KOPT-K1 (cell line): ENCODE measurements at regions not wholly inside any gene's neighbourhood (a gene's known extent, or its start where the extent isn't known, plus 50 kb on each side); places are given as distances from the start of the nearest gene placed in this dataset.
"Not testable (repeated sequence)": the region's sequence is repeated elsewhere in the genome, so short reads cannot be mapped to it uniquely, and the experiment has no call there.

Experiments
- H3K27ac ChIP-seq: fragments of 200-600 bp; sonication (generic); 2 replicates; pipeline ENCODE4 v1.5.1; 2016; ENCODE audit warnings: antibody characterized with exemption, mild to moderate bottlenecking, low read depth, low read length; ENCODE audit not compliant: poor library complexity, severe bottlenecking
- H3K36me3 ChIP-seq: fragments of 200-600 bp; sonication (generic); 2 replicates; pipeline ENCODE4 v1.5.1; 2017; ENCODE audit warnings: antibody characterized with exemption, mild to moderate bottlenecking, low read length, moderate library complexity; ENCODE audit not compliant: insufficient read depth
- H3K9me3 ChIP-seq: fragments of 200-600 bp; sonication (generic); 2 replicates; pipeline ENCODE4 v1.5.1; 2017; ENCODE audit warnings: antibody characterized with exemption, low read length, mild to moderate bottlenecking; ENCODE audit not compliant: insufficient read depth, poor library complexity, severe bottlenecking

DNA sequence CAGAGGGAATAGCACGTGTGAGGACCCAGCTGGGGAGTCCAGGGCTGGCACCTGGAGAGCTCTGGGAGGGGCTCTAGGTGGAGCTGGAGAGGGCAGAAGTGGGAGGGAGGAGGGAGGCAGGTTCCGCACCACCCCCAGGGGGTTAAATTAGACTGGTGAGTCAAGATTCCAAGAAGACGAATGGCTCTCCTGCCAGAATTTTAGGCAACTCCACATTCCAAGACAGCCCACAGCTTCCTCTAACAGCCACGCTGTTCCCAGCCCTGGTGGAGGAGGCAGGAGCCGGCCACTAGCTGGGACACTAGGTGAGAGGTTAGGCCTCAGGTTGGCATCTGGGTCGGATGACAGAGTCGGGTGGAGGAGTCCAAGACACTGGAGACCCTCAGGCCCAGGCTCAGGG lies 60.2 kb downstream of the TFAP2C start:
- no peaks in the 10 kb centered on the region for H3K9me3 ChIP-seq
- H3K36me3 ChIP-seq: no peaks in the 10 kb centered on the region
- peak overlapping the region; percentile 13 for H3K27ac ChIP-seq

DNA sequence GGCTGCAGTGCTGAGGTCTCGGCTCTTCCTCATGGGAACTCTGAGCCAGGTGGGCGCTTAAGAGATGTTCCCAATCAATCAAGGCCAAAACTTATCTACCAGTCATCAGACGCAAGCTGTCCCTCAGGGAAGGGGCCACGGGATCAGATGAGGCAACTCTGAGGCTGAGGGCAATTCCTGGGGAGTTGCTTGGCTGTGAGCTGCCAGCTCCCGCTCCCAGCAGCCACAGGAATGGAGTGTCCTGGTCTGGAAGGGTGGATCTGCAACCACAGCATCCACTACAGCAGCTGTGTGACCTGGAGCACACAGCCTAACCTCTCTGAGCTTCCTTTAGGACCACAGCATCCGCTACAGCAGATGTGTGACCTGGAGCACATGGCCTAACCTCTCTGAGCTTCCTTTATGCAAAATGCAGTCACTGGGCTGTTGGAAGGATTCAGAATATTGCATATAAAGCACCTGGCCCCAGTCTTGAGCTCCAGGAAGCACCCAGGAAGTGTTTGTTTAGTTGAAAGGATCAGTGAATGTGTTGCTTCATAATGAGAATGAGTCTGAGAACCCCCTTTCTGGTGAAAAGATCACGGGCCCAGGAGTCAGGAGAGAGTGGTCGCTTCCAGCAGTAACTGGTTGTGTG lies 60.9 kb downstream of the TFAP2C start:
- Histone ChIP-seq H3K27ac (peak overlapping the region; percentile 13), H3K9me3 (no peaks in the 10 kb centered on the region), H3K36me3 (no peaks in the 10 kb centered on the region)

DNA sequence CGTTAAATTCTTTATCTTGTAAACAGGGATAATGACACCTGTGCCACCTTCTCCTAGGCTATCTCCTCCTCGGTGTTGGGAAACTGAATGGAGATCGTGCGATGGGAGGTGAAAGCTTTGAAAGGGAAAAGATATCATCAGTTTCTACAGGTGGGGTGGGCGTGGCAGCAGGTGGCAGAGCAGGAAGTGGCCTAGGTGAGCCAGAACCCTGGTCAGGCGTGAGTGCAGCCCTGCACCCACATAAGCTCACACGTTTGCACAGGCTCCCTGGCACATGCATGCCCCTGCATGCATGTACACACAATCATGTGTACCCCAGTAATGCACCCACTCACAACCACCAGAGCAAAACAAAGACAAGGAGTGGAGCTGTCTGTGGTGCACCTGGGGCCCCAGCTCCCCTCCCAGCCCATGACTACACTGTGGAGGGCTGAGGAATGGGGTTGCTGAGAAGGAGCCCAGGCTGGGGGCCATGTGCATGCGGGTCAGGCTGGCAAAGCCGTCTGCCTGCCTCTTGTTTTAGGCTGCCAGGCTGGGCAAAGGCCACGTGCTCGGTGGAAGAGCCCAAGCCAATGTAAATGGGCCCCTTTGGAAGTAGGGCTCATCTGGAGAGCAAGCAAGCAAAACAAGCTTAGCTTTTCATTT lies 61.5 kb downstream of the TFAP2C start:
- Histone ChIP-seq H3K36me3 (no peaks in the 10 kb centered on the region), H3K27ac (peak overlapping the region; percentile 13), H3K9me3 (no peaks in the 10 kb centered on the region)

DNA sequence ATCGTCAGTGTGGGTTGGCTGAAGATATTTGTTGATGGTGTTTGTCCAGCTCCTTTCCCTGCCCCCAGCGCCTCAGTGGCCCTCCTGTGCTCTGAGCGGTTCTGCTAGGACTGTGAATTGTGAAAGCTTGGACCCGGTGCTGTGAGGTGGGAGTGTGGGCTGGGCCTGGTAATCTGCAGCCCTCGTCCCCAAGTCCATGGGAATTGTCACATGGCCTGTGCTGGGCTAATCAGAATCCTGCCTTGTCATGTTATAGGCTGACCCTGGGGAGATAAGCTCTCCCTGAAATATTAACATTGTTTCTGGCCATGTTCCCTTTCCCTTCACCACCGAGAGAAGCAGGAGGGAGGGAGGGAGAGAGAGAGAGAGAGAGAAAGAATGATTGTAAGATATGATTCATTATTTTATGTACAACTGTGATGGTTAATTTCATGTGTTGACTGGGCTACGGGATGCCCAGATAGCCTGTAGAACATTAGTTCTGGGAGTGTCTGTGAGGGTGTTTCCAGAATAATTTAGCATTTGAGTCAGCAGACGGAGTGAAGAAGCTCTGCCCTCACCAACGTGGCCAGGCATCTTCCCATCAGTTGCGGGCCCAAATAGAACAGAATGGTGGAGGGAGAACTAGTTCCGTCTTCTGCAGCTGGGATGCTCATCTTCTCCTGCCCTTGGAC lies 62.4 kb downstream of the TFAP2C start:
- Histone ChIP-seq H3K27ac (no peak overlapping the region), H3K36me3 (no peaks in the 10 kb centered on the region)

DNA sequence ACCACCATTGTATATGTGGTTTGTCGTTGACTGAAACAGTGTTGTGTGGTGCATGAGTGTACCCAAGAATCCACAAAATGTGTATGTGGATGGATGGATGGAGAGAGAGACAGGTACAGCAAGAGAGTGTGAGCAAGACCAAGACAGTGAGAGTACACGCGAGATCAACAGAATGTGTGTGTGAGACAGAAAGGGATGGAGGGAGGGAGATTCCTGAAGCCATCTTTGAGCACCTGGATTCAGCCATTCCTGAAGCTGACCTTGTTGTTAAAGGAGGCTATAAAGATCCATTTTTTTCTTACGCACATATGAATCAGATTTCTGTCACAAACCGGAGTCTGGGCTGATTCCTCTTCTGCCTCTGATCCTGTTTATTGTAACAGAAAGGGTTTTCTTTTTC lies 64.1 kb downstream of the TFAP2C start:
- no peaks in the 10 kb centered on the region for H3K36me3 ChIP-seq
- H3K27ac ChIP-seq: no peak overlapping the region
- no peaks in the 10 kb centered on the region for H3K9me3 ChIP-seq

More for the DNA sequence above, 62.4 kb downstream of the TFAP2C start:
- H3K9me3 ChIP-seq: no peaks in the 10 kb centered on the region

DNA sequence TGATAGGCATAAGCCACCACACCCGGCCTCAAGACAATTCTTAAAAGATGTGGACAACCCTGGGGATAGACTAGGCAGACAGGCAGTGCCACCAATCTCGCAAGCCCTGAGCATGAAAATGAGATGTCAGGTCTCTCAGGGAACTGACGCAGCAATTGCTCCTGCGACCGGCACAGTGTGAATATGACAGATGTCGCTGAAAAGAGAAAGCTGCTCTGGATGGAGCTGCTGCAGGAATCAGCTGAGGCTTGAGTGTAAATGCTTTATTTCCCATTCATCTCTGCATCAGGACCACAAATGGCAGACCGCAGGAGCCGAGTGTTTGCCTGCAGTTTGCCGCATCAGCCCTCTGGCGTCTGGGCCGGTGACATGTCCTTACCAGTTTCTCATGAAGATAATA lies 68.4 kb downstream of the TFAP2C start:
- Histone ChIP-seq H3K9me3 (no peaks in the 10 kb centered on the region), H3K27ac (no peak overlapping the region), H3K36me3 (no peaks in the 10 kb centered on the region)

DNA sequence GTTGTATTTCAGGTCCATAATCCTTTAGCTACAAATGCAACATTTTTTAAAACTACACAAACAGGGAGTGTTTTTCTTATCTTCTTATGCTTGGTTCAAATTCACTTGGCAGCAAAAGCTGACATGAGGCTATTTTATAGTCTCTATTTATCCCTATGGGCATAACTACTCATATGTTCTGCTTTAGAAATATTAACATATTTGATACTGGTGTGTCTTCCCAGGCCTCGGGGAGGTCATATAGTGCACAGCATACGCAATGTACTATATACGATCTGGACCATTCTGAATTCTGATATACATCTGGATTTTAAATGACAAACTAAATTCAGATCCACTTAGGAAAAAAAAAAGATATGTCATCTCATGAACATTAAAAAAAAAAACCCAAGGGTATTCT lies 69.2 kb downstream of the TFAP2C start:
- Histone ChIP-seq H3K27ac (no peak overlapping the region), H3K9me3 (no peaks in the 10 kb centered on the region), H3K36me3 (no peaks in the 10 kb centered on the region)

DNA sequence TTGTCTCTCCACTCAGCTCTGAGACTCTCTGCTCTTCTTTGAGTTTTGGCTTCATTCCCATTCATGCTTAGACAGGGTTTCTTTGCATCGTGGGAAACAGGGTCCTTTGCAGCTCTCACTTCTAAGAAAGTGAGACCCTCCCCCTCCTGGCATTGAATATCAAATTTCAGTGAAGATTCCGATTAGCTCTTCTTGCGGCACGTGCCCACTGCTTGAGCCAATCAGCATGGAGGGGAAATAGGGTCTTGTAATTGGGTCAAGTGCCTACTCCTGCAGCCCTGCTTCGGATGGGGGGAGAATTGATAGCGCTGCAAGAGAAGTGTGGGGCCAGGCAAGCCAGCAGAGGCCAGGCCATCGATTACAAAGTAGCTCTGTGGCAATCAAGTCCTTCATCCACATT lies 69.6 kb downstream of the TFAP2C start:
- Histone ChIP-seq H3K9me3 (no peaks in the 10 kb centered on the region), H3K27ac (no peak overlapping the region), H3K36me3 (no peaks in the 10 kb centered on the region)

DNA sequence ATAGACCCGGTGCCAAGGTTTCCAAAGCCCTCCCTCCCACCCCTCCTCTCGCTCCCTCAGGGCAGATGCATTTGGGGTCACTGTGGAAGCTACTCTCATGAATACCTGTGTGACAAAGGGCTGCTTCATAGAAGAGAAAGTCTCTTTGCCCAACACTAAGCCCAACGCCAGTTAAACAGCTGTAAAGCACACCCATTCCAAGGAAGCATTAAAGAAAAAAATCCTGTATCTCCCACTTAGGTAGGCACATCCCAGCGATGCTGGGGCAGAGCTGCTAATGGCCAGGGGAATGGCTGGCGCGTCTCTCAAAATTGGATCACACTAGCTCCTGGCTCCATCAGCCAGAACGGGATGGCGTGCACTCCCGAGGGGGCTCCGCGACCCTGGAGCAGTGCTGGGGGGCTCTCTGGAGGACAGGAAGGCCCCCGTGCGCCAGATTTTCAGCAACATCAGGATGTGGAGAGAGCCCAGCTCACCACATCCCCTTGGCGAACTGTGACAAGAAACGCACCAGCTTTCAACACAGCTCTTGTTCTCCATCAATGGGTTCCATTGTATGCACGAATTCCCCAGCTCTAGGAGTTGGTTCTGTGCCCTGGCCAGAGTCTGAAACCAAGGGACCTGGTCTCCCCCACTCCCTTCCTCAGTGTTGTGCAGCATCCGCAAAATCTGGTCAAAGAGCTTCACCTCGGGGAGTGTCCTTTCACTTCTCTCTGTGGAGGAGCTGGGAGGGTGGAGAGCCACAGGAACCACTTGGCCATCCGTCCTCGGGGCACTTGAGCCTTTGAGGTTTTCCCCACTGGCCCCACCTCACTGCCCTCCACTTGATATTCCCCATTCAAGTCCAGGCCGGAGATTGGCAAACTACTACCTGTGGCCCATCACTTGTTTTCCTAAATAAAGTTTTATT lies 74.1 kb downstream of the TFAP2C start:
- H3K9me3 ChIP-seq: no peaks in the 10 kb centered on the region
- no peaks in the 10 kb centered on the region for H3K36me3 ChIP-seq
- H3K27ac ChIP-seq: no peak overlapping the region

DNA sequence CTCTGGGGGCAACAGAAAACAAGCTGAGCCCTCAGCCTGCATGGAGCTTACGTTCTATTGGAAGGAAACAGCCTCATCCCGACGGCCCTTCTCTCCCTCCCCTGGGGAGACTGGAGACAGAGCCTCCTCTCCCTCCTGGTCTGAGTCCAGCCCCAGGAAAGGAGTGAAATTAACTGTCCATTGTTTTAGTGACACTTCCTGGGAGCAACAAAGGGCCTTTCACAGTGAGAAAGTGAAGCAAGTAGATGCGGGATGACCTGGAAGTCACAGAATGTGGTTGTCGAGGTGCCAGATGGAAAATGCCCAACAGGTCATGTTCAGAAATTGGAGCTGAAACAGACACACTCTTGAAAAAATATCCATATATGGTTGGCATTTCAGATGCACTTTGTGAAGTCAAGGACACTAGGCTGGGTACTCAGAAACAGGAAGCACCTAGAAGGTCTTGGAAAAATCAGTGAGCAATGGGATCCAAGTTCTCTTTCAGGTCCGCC lies 77.8 kb downstream of the TFAP2C start:
- no peaks in the 10 kb centered on the region for H3K36me3 ChIP-seq
- H3K27ac ChIP-seq: no peak overlapping the region
- no peaks in the 10 kb centered on the region for H3K9me3 ChIP-seq

DNA sequence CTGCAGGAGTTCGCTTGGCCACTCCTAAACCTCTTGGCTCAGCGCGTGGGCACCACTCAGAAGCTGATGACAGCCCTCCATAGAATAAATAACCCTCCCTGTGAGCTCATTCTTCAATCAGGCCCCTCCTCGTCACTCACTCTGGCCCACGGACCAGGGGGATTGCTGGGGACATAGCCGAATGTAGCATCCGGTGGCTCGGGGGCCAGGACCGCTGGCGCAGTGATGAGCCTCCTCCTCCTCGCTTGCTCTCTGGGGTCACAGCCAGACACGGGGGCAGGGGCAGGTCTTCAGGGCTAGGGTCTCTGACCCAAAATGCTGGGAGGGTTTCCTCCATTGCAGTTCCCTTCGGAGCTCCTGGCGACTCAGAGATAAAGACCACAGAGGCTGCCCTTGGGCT lies 79.9 kb downstream of the TFAP2C start:
- Histone ChIP-seq H3K9me3 (no peaks in the 10 kb centered on the region), H3K27ac (no peak overlapping the region), H3K36me3 (no peaks in the 10 kb centered on the region)

DNA sequence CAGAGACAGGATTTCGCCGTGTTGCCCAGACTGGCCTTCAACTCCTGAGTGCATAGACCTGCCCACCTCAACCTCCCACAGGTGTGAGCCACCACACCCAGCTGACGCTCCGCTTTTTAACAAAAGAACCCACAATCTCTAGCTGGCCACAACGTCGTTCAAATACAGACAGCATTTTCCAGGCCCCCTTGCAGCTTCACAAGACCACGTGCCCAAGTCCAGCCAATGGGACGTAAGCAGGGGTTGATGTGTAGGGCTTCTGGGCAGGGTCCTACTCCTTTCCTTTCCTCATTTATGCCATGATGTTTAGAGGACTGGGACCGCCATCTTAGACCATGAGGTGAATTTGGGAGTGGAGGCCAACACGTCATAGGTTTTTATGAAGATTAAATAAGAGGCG lies 81.0 kb downstream of the TFAP2C start:
- H3K36me3 ChIP-seq: no peaks in the 10 kb centered on the region
- H3K27ac ChIP-seq: no peak overlapping the region
- no peaks in the 10 kb centered on the region for H3K9me3 ChIP-seq

DNA sequence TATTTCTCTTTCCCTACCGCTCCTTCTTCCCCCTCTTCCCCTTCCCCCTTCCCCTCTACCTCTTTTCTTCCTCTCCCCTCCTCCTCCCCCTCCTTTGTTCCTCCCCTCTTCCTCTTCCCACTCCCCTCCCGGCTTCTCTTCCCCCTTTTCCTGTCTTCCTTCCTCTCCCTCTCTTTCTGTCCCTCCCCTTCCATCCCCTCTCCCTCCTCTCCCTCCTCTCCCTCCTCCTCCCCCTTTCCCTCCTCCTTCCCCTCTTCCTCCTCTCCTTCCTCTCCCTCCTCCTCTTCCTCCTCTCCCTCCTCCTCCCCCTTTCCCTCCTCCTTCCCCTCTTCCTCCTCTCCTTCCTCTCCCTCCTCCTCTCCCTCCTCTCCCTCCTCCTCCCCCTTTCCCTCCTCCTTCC lies 81.5 kb downstream of the TFAP2C start:
- not testable (repeated sequence) for H3K27ac ChIP-seq, H3K9me3 ChIP-seq, H3K36me3 ChIP-seq

DNA sequence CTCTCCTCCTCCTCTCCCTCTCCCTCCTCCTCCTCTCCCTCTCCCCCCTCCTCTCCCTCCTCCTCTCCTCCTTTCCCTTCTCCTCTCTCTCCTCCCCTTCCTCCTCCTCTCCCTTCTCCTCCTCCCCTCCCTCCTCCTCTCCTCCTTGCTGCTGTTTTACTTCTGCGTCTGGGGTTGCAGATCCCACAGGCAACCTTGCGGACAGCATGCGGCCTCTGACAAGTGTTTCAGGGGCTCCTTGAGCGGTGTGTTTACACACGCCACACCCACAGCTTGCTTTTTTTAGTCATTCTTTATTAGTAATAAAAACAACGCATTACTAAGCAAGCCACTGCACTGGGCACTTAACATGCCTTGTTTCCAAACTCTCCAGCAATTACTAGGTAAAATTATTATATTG lies 81.9 kb downstream of the TFAP2C start:
- Histone ChIP-seq H3K36me3 (no peaks in the 10 kb centered on the region), H3K27ac (no peak overlapping the region), H3K9me3 (no peaks in the 10 kb centered on the region)

DNA sequence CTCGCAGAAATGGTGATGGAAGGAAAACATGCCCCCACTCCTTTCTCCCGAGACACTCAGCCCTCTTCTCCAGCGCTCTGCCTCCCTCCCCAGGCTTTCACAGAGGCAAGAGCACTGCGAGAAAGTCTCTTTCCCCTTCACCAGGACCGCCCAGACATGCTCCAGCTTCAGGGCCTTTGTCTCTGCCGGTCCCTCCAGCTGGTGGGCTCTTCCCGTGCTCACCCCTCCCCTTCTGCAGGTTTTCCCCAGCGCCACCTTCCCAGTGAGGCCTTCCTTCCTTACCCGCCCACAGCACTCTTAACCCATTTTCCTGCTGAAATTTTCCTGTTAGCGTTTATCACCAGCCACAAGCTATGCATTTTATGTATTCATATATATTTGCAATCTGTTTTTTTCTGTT lies 86.2 kb downstream of the TFAP2C start:
- no peaks in the 10 kb centered on the region for H3K9me3 ChIP-seq
- H3K27ac ChIP-seq: no peak overlapping the region
- no peaks in the 10 kb centered on the region for H3K36me3 ChIP-seq
